ENCODE measurements at regions not wholly inside any gene's neighbourhood (a gene's known extent, or its start where the extent isn't known, plus 50 kb on each side); places are given as distances from the start of the nearest gene placed in this dataset.

- DNase-seq (ENCODE audit: low read depth), result no peak
- TF ChIP-seq MAX (IDR thresholded peaks at IDR 0.05; ENCODE audit: low read depth, low read length) (no peak), MYC (IDR thresholded peaks at IDR 0.05; ENCODE audit: low read depth, low read length) (no peak)
- no peak overlapping the region for H3K4me3 ChIP-seq (ENCODE audit: low read depth, low read length)
These were observed 409.8 kb downstream of the FAM170A start for GRCh38 chr5:120039111-120039510.

DNA sequence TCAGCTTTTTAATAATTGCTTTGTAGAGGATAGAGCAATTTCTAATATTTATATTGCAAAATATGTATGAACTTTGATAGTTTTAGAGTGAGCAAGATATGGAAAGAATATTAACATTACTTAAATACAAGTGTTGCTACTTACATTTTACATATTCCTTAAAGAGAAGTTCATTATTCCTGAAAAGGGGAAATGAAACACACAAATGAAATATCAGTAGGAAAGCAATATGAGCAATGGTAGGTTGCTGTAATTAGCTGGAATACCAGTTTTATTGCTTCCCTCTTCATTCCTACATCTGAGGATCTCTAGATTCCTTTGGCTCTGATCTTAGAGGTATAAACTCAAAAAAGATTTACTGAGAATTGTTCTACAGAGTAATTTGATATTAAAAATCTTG, 414.1 kb downstream of the FAM170A start:
- TF ChIP-seq POLR2A (IDR thresholded peaks at IDR 0.05; ENCODE audit: extremely low read depth, insufficient read length) (no peak), MAX (IDR thresholded peaks at IDR 0.05; ENCODE audit: low read depth, low read length) (no peak), MYC (IDR thresholded peaks at IDR 0.05; ENCODE audit: low read depth, low read length) (no peak), CTCF (IDR thresholded peaks at IDR 0.05; ENCODE audit: low read depth, low read length) (no peak)
- no peak overlapping the region for H3K4me3 ChIP-seq (ENCODE audit: low read depth, low read length)
- no peak for DNase-seq (ENCODE audit: low read depth)

DNA sequence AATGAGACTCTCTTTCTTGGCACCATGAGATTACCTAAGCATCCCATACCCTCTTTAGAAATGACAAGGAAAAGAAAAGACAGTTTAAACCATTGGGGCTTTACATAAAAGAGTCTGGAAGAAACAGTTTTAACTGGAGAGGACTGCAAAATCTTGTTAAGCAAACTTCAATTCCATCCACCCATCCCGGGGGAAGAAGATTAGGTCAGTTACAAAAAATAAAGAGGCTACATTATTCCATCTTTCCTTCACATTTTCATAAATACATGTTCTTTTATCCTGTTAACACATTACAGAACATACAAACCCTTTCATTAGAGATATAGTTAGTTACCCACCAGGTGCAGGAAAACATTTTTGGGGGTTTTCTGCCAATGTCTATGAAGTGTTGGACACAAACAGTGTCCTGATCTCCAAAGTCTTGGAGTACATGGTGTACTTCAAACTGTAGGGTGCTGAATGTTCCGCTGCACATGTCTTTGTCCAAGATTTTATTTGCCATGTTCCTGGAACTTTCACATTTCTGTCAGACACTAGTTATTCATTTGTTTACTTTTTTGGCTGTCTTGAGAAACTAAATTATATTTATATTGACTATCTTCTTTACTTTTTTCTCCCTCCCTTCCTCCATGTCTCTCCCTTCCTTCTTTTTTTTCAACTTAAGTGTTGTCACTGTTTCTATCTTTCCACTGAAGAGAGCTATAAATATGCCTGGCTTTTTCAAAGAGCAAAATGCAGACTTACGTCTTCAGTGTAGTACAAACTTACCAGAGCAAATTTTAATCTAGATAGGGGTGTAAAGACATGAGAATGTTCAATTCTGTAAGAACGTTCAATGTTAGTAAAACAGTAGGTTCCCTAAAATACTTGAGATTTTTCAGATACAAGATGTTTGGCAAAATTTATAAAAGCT, 410.9 kb upstream of the PRR16 start:
- no peak overlapping the region for H3K4me3 ChIP-seq (ENCODE audit: low read depth, low read length)
- no peak for DNase-seq (ENCODE audit: low read depth)
- TF ChIP-seq CTCF (IDR thresholded peaks at IDR 0.05; ENCODE audit: low read depth, low read length), result no peak
- no peak for TF ChIP-seq MAX (IDR thresholded peaks at IDR 0.05; ENCODE audit: low read depth, low read length)
- no peak for TF ChIP-seq POLR2A (IDR thresholded peaks at IDR 0.05; ENCODE audit: extremely low read depth, insufficient read length)
- TF ChIP-seq MYC (IDR thresholded peaks at IDR 0.05; ENCODE audit: low read depth, low read length), result no peak

- no peak overlapping the region for H3K4me3 ChIP-seq (ENCODE audit: low read depth, low read length)
- TF ChIP-seq CTCF (IDR thresholded peaks at IDR 0.05; ENCODE audit: low read depth, low read length), result no peak
- TF ChIP-seq MAX (IDR thresholded peaks at IDR 0.05; ENCODE audit: low read depth, low read length), result no peak
- no peak for TF ChIP-seq MYC (IDR thresholded peaks at IDR 0.05; ENCODE audit: low read depth, low read length)
- TF ChIP-seq POLR2A (IDR thresholded peaks at IDR 0.05; ENCODE audit: extremely low read depth, insufficient read length), result no peak
- DNase-seq (ENCODE audit: low read depth), result no peak
These were observed 410.3 kb upstream of the PRR16 start for GRCh38 chr5:120053841-120054240.

GRCh38 chr5:120055858-120056257, 408.2 kb upstream of the PRR16 start:
- DNase-seq (ENCODE audit: low read depth), result peak; percentile 34
- TF ChIP-seq CTCF (IDR thresholded peaks at IDR 0.05; ENCODE audit: low read depth, low read length), result no peak
- no peak for TF ChIP-seq MAX (IDR thresholded peaks at IDR 0.05; ENCODE audit: low read depth, low read length)
- TF ChIP-seq MYC (IDR thresholded peaks at IDR 0.05; ENCODE audit: low read depth, low read length), result no peak
- no peak for TF ChIP-seq POLR2A (IDR thresholded peaks at IDR 0.05; ENCODE audit: extremely low read depth, insufficient read length)
- H3K4me3 ChIP-seq (ENCODE audit: low read depth, low read length), result no peak overlapping the region

DNA sequence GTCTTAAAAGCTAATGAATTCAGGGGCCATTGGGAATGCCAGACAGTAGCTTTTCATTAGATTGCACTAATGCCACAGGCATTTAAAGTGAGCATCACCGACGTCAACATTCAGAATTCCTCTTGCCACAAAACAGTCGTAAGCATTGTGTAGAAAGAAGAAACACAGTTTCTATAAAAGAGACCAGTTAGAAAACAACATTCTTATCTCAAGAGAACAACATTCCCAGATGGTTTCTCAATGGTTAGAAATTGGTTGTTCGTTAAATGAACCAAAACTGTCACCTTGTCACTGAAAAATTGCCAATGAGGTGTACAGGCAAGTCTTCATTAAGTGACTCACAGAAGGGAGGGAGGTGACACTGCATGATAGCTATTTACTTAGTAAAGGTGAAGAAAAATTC, 401.6 kb upstream of the PRR16 start:
- no peak overlapping the region for H3K4me3 ChIP-seq (ENCODE audit: low read depth, low read length)
- no peak for DNase-seq (ENCODE audit: low read depth)
- TF ChIP-seq MYC (IDR thresholded peaks at IDR 0.05; ENCODE audit: low read depth, low read length) (no peak), CTCF (IDR thresholded peaks at IDR 0.05; ENCODE audit: low read depth, low read length) (no peak), MAX (IDR thresholded peaks at IDR 0.05; ENCODE audit: low read depth, low read length) (no peak), POLR2A (IDR thresholded peaks at IDR 0.05; ENCODE audit: extremely low read depth, insufficient read length) (no peak)

All from NB4 (cell line).